A549 (cell line): ENCODE measurements at regions not wholly inside any gene's neighbourhood (a gene's known extent, or its start where the extent isn't known, plus 50 kb on each side); places are given as distances from the start of the nearest gene placed in this dataset.

Source experiments
- ATAC-seq, 2 experiments: fragments of 200-7000 bp in 1 of 2; fragments of >200 bp in 1 of 2; cut with Nextera tagmentation in 1 of 2; cut with Tn5 transposase in 1 of 2; 3 replicates each; pipeline versions ENCODE4 v1.8.0 to v1.9.1; 2018 to 2020; ENCODE audit warnings: mild to moderate bottlenecking in 1 of 2, moderate library complexity in 1 of 2
- CTCF ChIA-PET: fragments of 300-600 bp; sonication (Branson Sonifier 250); formaldehyde crosslinking; extraction: SDS; loops from one replicate; lab custom pipeline; 2021; ENCODE audit warnings: antibody characterized with exemption, inconsistent platforms; lab: Yijun Ruan, JAX
- POLR2A ChIA-PET: fragments of 350-600 bp; formaldehyde crosslinking; extraction: SDS; loops from one replicate; lab custom pipeline; 2021; ENCODE audit warnings: antibody characterized with exemption, inconsistent platforms; lab: Yijun Ruan, JAX
- DNase-seq, 2 experiments: peaks; one replicate each; pipeline versions ENCODE4 v3.0.0 to v3.0.0-alpha.2; 2011 to 2016; ENCODE audit warnings: low read depth in 1 of 2, low spot score in 1 of 2
- FAIRE-seq: peaks from 2 replicates; lab custom pipeline; 2011; peaks lifted over from hg19 to GRCh38; lab: Jason Lieb, UNC
- H3K27ac ChIP-seq, 2 experiments: fragments of >200 bp; sonication (Bioruptor Twin); formaldehyde crosslinking; 3 replicates each; pipeline ENCODE4 v1.5.1; 2016 to 2017
- H3K4me1 ChIP-seq: fragments of >200 bp; sonication (Bioruptor Twin); formaldehyde crosslinking; 3 replicates; pipeline ENCODE4 v1.6.1; 2016
- H3K4me2 ChIP-seq: fragments of >200 bp; sonication (Bioruptor Twin); formaldehyde crosslinking; 3 replicates; pipeline ENCODE4 v1.6.1; 2016
- H3K4me3 ChIP-seq: fragments of >200 bp; sonication (Bioruptor Twin); formaldehyde crosslinking; 3 replicates; pipeline ENCODE4 v1.5.1; 2016
- H3K9me3 ChIP-seq: fragments of >200 bp; sonication (Bioruptor Twin); formaldehyde crosslinking; 3 replicates; pipeline ENCODE4 v1.6.1; 2016
- BHLHE40 ChIP-seq: IDR thresholded peaks from 2 replicates; pipeline ENCODE4 v1.6.1; 2012; ENCODE audit warnings: low read depth, low read length, inconsistent platforms
- CBX2 ChIP-seq: fragments of 200-600 bp; sonication (generic); IDR thresholded peaks from 2 replicates; pipeline ENCODE4 v1.6.1; 2016; ENCODE audit warnings: low read depth, mild to moderate bottlenecking, borderline replicate concordance
- CBX8 ChIP-seq: fragments of 200-600 bp; sonication (generic); IDR thresholded peaks from 2 replicates; pipeline ENCODE4 v1.6.1; 2016
- CEBPB ChIP-seq, 2 experiments: fragments of >200 bp in 1 of 2; sonication (Bioruptor Twin) in 1 of 2; formaldehyde crosslinking in 1 of 2; IDR thresholded peaks; 2 replicates each; pipeline ENCODE4 v1.6.1; 2012 to 2016
- CHD4 ChIP-seq: fragments of 200-600 bp; sonication (generic); IDR thresholded peaks from 2 replicates; pipeline ENCODE4 v1.6.1; 2016; ENCODE audit warnings: antibody characterized with exemption, mild to moderate bottlenecking, borderline replicate concordance
- EHF ChIP-seq: fragments of 250-450 bp; sonication (Bioruptor Pico); IDR thresholded peaks from 2 replicates; pipeline ENCODE4 v1.5.0; 2020; ENCODE audit warnings: mild to moderate bottlenecking
- FOSL2 ChIP-seq, 2 experiments: fragments of 450-650 bp in 1 of 2; fragments of >200 bp in 1 of 2; sonication (Bioruptor Twin) in 1 of 2; formaldehyde crosslinking; IDR thresholded peaks; 2 replicates each; pipeline versions ENCODE4 v1.5.0 to v1.6.1; 2016 to 2020; ENCODE audit warnings: mild to moderate bottlenecking in 1 of 2, moderate library complexity in 1 of 2
- HEYL ChIP-seq: fragments of 250-450 bp; sonication (Bioruptor Pico); IDR thresholded peaks from 2 replicates; pipeline ENCODE4 v1.8.0; 2021; ENCODE audit warnings: mild to moderate bottlenecking, moderate library complexity
- HMGXB4 ChIP-seq: fragments of 250-450 bp; sonication (Bioruptor Pico); IDR thresholded peaks from 2 replicates; pipeline ENCODE4 v1.5.0; 2021; ENCODE audit warnings: mild to moderate bottlenecking, moderate library complexity, borderline replicate concordance
- HOXA7 ChIP-seq: fragments of 250-450 bp; sonication (Bioruptor Pico); IDR thresholded peaks from 2 replicates; pipeline ENCODE4 v1.5.0; 2020; ENCODE audit warnings: mild to moderate bottlenecking, moderate library complexity
- HOXB13 ChIP-seq: fragments of 250-450 bp; sonication (Bioruptor Pico); IDR thresholded peaks from 2 replicates; pipeline ENCODE4 v1.5.0; 2020; ENCODE audit warnings: low read depth, mild to moderate bottlenecking, moderate library complexity
- JUN ChIP-seq, 2 experiments: fragments of >200 bp; sonication (Bioruptor Twin); formaldehyde crosslinking; IDR thresholded peaks; 2 replicates in 1 of 2; 3 replicates in 1 of 2; pipeline ENCODE4 v1.6.1; 2016 to 2017
- MAZ ChIP-seq: fragments of 150-350 bp; IDR thresholded peaks from 2 replicates; pipeline ENCODE4 v1.6.1; 2014; ENCODE audit warnings: antibody characterized with exemption, low read depth, low read length, borderline replicate concordance
- MYC ChIP-seq: IDR thresholded peaks from 2 replicates; pipeline ENCODE4 v1.6.1; 2012; ENCODE audit warnings: mild to moderate bottlenecking, inconsistent platforms, low read length, improper control_type of control experiment, borderline replicate concordance
- RARB ChIP-seq: fragments of 250-450 bp; sonication (Bioruptor Pico); IDR thresholded peaks from 2 replicates; pipeline ENCODE4 v1.8.0; 2021; ENCODE audit warnings: mild to moderate bottlenecking, moderate library complexity
- RNF2 ChIP-seq: fragments of 200-600 bp; sonication (generic); IDR thresholded peaks from 2 replicates; pipeline ENCODE4 v1.6.1; 2016; ENCODE audit warnings: low read depth, mild to moderate bottlenecking, antibody characterized with exemption, moderate library complexity, borderline replicate concordance
- SREBF2 ChIP-seq: fragments of 450-650 bp; IDR thresholded peaks from 2 replicates; pipeline ENCODE4 v1.6.1; 2014; ENCODE audit warnings: mild to moderate bottlenecking, moderate library complexity
- TFCP2L1 ChIP-seq: fragments of 250-450 bp; sonication (Bioruptor Pico); IDR thresholded peaks from 2 replicates; pipeline ENCODE4 v1.5.0; 2021; ENCODE audit warnings: mild to moderate bottlenecking
- ZNF302 ChIP-seq: fragments of 250-450 bp; sonication (Bioruptor Pico); IDR thresholded peaks from 2 replicates; pipeline ENCODE4 v1.9.0; 2021; ENCODE audit warnings: inconsistent platforms, mild to moderate bottlenecking, moderate library complexity
- ZSCAN20 ChIP-seq: fragments of 250-450 bp; sonication (Bioruptor Pico); IDR thresholded peaks from 2 replicates; pipeline ENCODE4 v1.8.0; 2022; ENCODE audit warnings: mild to moderate bottlenecking, moderate library complexity
- WGBS: methylation state at CpG from one replicate; pipeline ENCODE4 v1.1.6; 2017; ENCODE audit errors: missing lambda C conversion rate; 5-methylcytosine and 5-hydroxymethylcytosine counted together
- TF ChIP-seq, protein P1 (sequence below): fragments of 450-650 bp; IDR thresholded peaks from 2 replicates; pipeline ENCODE4 v1.6.1; 2014; ENCODE audit warnings: antibody characterized with exemption
- TF ChIP-seq, protein P2 (sequence below): fragments of >200 bp; sonication (Bioruptor Twin); formaldehyde crosslinking; IDR thresholded peaks from 3 replicates; pipeline ENCODE4 v1.5.1; 2016
- TF ChIP-seq, protein P3 (sequence below): fragments of 250-450 bp; sonication (Bioruptor Pico); IDR thresholded peaks from 2 replicates; pipeline ENCODE4 v1.5.0; 2020; ENCODE audit warnings: low read depth, mild to moderate bottlenecking, moderate library complexity
- TF ChIP-seq, protein P4 (sequence below): IDR thresholded peaks from 2 replicates; pipeline ENCODE4 v1.6.1; 2012
- TF ChIP-seq, protein P5 (sequence below): fragments of 150-350 bp; IDR thresholded peaks from 2 replicates; pipeline ENCODE4 v1.6.1; 2014; ENCODE audit warnings: low read depth, mild to moderate bottlenecking, low read length

- ATAC-seq (no peak), DNase-seq (no peak), FAIRE-seq (no peak)
- H3K4me1 ChIP-seq, result no peaks in the 10 kb centered on the region
- H3K4me3 ChIP-seq, result no peak overlapping the region
- no peak overlapping the region for H3K27ac ChIP-seq
- POLR2A ChIA-PET, result no interaction called here
- TF ChIP-seq, protein P1, sequence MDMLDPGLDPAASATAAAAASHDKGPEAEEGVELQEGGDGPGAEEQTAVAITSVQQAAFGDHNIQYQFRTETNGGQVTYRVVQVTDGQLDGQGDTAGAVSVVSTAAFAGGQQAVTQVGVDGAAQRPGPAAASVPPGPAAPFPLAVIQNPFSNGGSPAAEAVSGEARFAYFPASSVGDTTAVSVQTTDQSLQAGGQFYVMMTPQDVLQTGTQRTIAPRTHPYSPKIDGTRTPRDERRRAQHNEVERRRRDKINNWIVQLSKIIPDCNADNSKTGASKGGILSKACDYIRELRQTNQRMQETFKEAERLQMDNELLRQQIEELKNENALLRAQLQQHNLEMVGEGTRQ, result no peak
- TF ChIP-seq, protein P2, sequence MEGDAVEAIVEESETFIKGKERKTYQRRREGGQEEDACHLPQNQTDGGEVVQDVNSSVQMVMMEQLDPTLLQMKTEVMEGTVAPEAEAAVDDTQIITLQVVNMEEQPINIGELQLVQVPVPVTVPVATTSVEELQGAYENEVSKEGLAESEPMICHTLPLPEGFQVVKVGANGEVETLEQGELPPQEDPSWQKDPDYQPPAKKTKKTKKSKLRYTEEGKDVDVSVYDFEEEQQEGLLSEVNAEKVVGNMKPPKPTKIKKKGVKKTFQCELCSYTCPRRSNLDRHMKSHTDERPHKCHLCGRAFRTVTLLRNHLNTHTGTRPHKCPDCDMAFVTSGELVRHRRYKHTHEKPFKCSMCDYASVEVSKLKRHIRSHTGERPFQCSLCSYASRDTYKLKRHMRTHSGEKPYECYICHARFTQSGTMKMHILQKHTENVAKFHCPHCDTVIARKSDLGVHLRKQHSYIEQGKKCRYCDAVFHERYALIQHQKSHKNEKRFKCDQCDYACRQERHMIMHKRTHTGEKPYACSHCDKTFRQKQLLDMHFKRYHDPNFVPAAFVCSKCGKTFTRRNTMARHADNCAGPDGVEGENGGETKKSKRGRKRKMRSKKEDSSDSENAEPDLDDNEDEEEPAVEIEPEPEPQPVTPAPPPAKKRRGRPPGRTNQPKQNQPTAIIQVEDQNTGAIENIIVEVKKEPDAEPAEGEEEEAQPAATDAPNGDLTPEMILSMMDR, result no peak
- TF ChIP-seq JUN (IDR thresholded peaks at IDR 0.05), result no peak
- no peak for TF ChIP-seq CBX2
- TF ChIP-seq, protein P3, sequence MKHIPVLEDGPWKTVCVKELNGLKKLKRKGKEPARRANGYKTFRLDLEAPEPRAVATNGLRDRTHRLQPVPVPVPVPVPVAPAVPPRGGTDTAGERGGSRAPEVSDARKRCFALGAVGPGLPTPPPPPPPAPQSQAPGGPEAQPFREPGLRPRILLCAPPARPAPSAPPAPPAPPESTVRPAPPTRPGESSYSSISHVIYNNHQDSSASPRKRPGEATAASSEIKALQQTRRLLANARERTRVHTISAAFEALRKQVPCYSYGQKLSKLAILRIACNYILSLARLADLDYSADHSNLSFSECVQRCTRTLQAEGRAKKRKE (CRISPR knock-in tag), result no peak
- TF ChIP-seq TFCP2L1 (CRISPR knock-in tag), result no peak
- no peak for TF ChIP-seq HMGXB4 (CRISPR knock-in tag)
- TF ChIP-seq MAZ, result no peak
- no peak for TF ChIP-seq HOXA7 (CRISPR knock-in tag)
- TF ChIP-seq ZSCAN20 (CRISPR knock-in tag), result no peak
- TF ChIP-seq HEYL, result no peak
- no peak for TF ChIP-seq CEBPB (IDR thresholded peaks at IDR 0.05)
- TF ChIP-seq FOSL2 (IDR thresholded peaks at IDR 0.05), result no peak
- no peak for TF ChIP-seq FOSL2 (CRISPR knock-in tag; IDR thresholded peaks at IDR 0.05)
- H3K4me2 ChIP-seq, result no peak overlapping the region
- 0% methylated on average over 1 of the region's 1 CpG for WGBS
- no peaks in the 10 kb centered on the region for H3K9me3 ChIP-seq
- CTCF ChIA-PET, result interaction anchor here (0.9 kb wide), 1 partner anchor 291 kb away, joined by 3 read pairs; no protein-coding TSS in a partner anchor
Measured at GRCh38 chr10:44567471-44567870, 182.6 kb upstream of the CXCL12 start.

DNA sequence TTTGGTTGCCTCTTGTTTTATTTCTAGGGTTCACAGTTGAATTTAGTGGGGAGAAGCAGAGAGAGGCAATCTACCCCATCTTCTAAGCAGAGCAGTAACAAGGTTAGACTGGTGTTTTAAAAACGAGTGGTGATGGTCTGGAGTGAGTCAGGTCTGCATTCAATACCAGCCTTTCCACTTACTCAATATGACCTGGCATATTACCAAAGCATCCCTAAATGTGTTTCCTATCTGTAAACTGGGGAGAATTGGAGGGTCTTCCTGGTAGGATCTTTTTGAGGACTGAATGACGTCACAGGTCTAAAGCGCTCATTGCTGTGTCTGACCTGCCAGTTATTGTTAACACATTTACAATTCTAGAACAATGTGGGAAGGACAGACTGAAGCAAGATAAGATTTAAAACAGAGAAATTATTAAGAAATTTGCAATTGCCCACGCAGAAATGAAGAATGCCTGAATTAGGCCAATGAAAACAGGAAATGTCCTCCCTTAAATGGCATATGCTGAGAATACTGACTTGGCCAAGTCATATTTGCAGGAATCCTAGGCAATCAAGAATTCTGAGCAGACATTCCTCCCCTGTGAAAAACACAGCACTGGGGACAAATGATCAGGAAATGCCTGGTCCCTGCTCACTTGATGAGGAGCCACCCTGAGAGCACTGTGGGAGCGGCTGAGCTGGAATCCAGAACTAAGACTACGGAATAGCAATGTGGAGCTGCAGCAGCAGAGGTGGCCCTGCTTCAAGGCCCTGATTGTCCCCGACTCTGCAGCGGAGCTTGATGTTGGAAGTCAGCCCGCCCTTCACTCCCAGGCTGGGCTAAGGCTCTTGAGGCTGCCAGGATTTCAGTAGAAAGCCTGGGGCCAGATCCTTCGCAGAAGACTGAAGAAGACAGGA lies 184.5 kb upstream of the CXCL12 start:
- DNase-seq (no peak), ATAC-seq (no peak), FAIRE-seq (no peak)
- no peaks in the 10 kb centered on the region for H3K4me1 ChIP-seq
- TF ChIP-seq CHD4 (no peak), CBX8 (no peak), ZNF302 (CRISPR knock-in tag) (no peak), FOSL2 (IDR thresholded peaks at IDR 0.05) (no peak), FOSL2 (CRISPR knock-in tag; IDR thresholded peaks at IDR 0.05) (no peak), CBX2 (no peak), MYC (no peak), EHF (CRISPR knock-in tag) (no peak), SREBF2 (no peak), BHLHE40 (no peak), RARB (CRISPR knock-in tag) (no peak), RNF2 (no peak), HOXB13 (CRISPR knock-in tag) (no peak)
- TF ChIP-seq, protein P4, sequence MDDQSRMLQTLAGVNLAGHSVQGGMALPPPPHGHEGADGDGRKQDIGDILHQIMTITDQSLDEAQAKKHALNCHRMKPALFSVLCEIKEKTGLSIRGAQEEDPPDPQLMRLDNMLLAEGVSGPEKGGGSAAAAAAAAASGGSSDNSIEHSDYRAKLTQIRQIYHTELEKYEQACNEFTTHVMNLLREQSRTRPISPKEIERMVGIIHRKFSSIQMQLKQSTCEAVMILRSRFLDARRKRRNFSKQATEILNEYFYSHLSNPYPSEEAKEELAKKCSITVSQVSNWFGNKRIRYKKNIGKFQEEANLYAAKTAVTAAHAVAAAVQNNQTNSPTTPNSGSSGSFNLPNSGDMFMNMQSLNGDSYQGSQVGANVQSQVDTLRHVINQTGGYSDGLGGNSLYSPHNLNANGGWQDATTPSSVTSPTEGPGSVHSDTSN, result no peak
- TF ChIP-seq, protein P5, sequence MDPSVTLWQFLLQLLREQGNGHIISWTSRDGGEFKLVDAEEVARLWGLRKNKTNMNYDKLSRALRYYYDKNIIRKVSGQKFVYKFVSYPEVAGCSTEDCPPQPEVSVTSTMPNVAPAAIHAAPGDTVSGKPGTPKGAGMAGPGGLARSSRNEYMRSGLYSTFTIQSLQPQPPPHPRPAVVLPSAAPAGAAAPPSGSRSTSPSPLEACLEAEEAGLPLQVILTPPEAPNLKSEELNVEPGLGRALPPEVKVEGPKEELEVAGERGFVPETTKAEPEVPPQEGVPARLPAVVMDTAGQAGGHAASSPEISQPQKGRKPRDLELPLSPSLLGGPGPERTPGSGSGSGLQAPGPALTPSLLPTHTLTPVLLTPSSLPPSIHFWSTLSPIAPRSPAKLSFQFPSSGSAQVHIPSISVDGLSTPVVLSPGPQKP, result no peak
- H3K27ac ChIP-seq, result no peak overlapping the region
- WGBS, result 5% methylated on average over 10 of the region's 10 CpGs
- H3K4me2 ChIP-seq, result no peak overlapping the region
- ChIA-PET CTCF (no interaction called here), POLR2A (no interaction called here)
- no peak overlapping the region for H3K4me3 ChIP-seq
- no peaks in the 10 kb centered on the region for H3K9me3 ChIP-seq
